Cardiac muscle cell (in vitro differentiated cells and primary cell): ENCODE measurements at regions not wholly inside any gene's neighbourhood (a gene's known extent, or its start where the extent isn't known, plus 50 kb on each side); places are given as distances from the start of the nearest gene placed in this dataset.

Experiments used
- DNase-seq, 2 donors: peaks; one replicate each; pipeline versions ENCODE4 v3.0.0 to v3.0.0-alpha.2; 2010 to 2017; ENCODE audit warnings: low read depth in 1 of 2, low spot score in 1 of 2
- H3K27ac ChIP-seq: fragments of 200-600 bp; sonication (generic); 2 replicates; pipeline ENCODE4 v1.5.1; 2016
- H3K27me3 ChIP-seq: fragments of 200-600 bp; sonication (generic); 2 replicates; pipeline ENCODE4 v1.6.0; 2016; ENCODE audit warnings: control low read depth
- H3K36me3 ChIP-seq: fragments of 200-600 bp; sonication (generic); 2 replicates; pipeline ENCODE4 v1.5.1; 2016; ENCODE audit warnings: control low read depth
- H3K4me1 ChIP-seq: fragments of 200-600 bp; sonication (generic); 2 replicates; pipeline ENCODE4 v1.8.1; 2017; ENCODE audit warnings: low read depth, mild to moderate bottlenecking, mixed run types
- H3K4me3 ChIP-seq: fragments of 200-600 bp; sonication (generic); 2 replicates; pipeline ENCODE4 v1.5.1; 2016; ENCODE audit warnings: mild to moderate bottlenecking
- H3K9me3 ChIP-seq: fragments of 200-600 bp; sonication (generic); 2 replicates; pipeline ENCODE4 v1.5.1; 2017; ENCODE audit warnings: low read depth, mild to moderate bottlenecking, control low read depth
- CTCF ChIP-seq: IDR thresholded peaks from 2 replicates; pipeline ENCODE4 v1.5.1; 2012; ENCODE audit warnings: low read depth, mild to moderate bottlenecking, low read length

- H3K4me1 ChIP-seq, result no peaks in the 10 kb centered on the region
- H3K9me3 ChIP-seq, result no peaks in the 10 kb centered on the region
- TF ChIP-seq CTCF, result no peak
- peaks cover 3% of the 10 kb centered on the region for H3K27me3 ChIP-seq
- DNase-seq, result no peak
- no peak overlapping the region for H3K4me3 ChIP-seq
- no peaks in the 10 kb centered on the region for H3K36me3 ChIP-seq
- H3K27ac ChIP-seq, result no peak overlapping the region
Measured at GRCh38 chr20:57819691-57820380, 110.0 kb upstream of the PMEPA1 start.

GRCh38 chr20:57819291-57819690, 109.5 kb upstream of the PMEPA1 start:
- TF ChIP-seq CTCF, result no peak
- Histone ChIP-seq H3K27ac (no peak overlapping the region), H3K4me3 (no peak overlapping the region), H3K9me3 (no peaks in the 10 kb centered on the region), H3K27me3 (peaks cover 3% of the 10 kb centered on the region), H3K36me3 (no peaks in the 10 kb centered on the region), H3K4me1 (no peaks in the 10 kb centered on the region)
- DNase-seq, result no peak

- TF ChIP-seq CTCF, result no peak
- H3K9me3 ChIP-seq, result no peaks in the 10 kb centered on the region
Measured at GRCh38 chr20:57818418-57819181, 108.8 kb upstream of the PMEPA1 start.

GRCh38 chr20:57815405-57815804, 105.6 kb upstream of the PMEPA1 start:
- Histone ChIP-seq H3K9me3 (no peaks in the 10 kb centered on the region), H3K27me3 (no peaks in the 10 kb centered on the region), H3K4me1 (no peaks in the 10 kb centered on the region), H3K36me3 (no peaks in the 10 kb centered on the region), H3K4me3 (no peak overlapping the region), H3K27ac (no peak overlapping the region)
- no peak for DNase-seq
- TF ChIP-seq CTCF, result no peak

More at GRCh38 chr20:57818418-57819181, 108.8 kb upstream of the PMEPA1 start:
- no peaks in the 10 kb centered on the region for H3K4me1 ChIP-seq
- H3K27ac ChIP-seq, result no peak overlapping the region
- no peak overlapping the region for H3K4me3 ChIP-seq
- no peak for DNase-seq
- H3K27me3 ChIP-seq, result peaks cover 3% of the 10 kb centered on the region
- no peaks in the 10 kb centered on the region for H3K36me3 ChIP-seq

GRCh38 chr20:57814529-57814928, 104.7 kb upstream of the PMEPA1 start:
- no peak overlapping the region for H3K27ac ChIP-seq
- H3K4me3 ChIP-seq, result no peak overlapping the region
- no peaks in the 10 kb centered on the region for H3K4me1 ChIP-seq
- H3K36me3 ChIP-seq, result no peaks in the 10 kb centered on the region
- H3K9me3 ChIP-seq, result no peaks in the 10 kb centered on the region
- DNase-seq, result no peak
- no peak for TF ChIP-seq CTCF
- H3K27me3 ChIP-seq, result no peaks in the 10 kb centered on the region
